ENCODE measurements at regions not wholly inside any gene's neighbourhood (a gene's known extent, or its start where the extent isn't known, plus 50 kb on each side); places are given as distances from the start of the nearest gene placed in this dataset.
"Not testable (repeated sequence)": the region's sequence is repeated elsewhere in the genome, so short reads cannot be mapped to it uniquely, and the experiment has no call there.

DNA sequence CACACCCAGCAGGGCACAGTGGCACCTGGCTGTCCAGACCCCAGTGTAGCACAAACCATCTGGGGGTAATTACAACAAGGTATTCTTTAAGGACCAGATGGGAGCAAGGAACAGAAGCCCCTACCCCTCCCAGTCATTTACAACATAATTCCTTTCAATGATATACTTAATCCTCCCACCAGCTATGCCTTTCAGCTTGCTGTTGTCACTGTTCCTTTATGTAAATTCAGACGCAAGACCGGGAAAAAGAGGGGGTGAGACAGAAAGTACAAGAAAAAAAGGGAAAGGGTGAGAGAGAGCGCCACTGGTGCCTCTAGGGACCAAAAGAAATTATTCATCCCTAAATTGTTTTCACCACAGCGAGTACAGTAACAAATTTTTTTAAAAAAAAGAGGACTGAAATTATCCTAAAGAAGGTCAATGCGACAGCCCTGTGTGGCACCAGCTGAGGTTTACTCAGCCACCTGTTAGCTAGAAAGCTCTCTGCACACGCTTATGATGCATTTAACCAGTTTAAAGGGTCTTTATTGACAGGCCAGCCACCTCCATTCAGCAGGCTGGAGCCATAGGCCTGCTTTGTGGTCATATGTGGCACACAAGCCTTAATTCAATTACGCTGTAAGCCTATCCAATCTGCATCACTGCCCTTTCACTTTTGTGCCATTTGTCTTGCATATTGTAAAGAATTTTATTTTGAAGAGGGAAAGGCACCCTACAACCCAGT lies 210.2 kb upstream of the ISL1 start:
- DNase-seq = peak; percentile 100

- peak; percentile 87 for DNase-seq
Measured at GRCh38 chr5:51181208-51181894, 201.9 kb upstream of the ISL1 start.

- DNase-seq = peak; percentile 99
Measured at GRCh38 chr5:51185850-51186329, 197.4 kb upstream of the ISL1 start.

GRCh38 chr5:51188001-51188591 lies 195.2 kb upstream of the ISL1 start:
- DNase-seq = peak; percentile 99

GRCh38 chr5:51194671-51195070 lies 188.6 kb upstream of the ISL1 start:
- DNase-seq = peak; percentile 99

GRCh38 chr5:51201024-51201423 lies 182.2 kb upstream of the ISL1 start:
- peak; percentile 99 for DNase-seq

GRCh38 chr5:51201708-51202107 lies 181.5 kb upstream of the ISL1 start:
- peak; percentile 62 for DNase-seq

DNA sequence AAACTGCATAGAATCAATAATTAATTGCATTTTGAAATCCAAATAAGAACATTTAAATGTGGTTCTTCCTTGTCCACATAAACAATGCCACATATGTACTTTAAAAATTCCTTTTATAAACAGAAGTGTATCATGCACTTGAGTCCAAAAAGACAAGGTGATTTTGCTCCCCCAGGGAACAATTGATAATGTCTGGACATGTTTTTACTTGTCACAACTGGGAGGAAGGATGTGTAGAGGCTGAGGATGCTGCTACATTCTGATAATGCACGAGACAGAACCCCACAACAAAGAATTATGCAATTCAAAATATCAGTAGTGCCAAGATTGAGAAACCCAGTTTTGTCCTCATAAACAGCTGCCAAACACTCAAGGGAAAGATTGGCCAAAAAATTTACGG lies 181.1 kb upstream of the ISL1 start:
- DNase-seq = peak; percentile 91

- peak; percentile 57 for DNase-seq
Measured at GRCh38 chr5:51203598-51203997, 179.7 kb upstream of the ISL1 start.

GRCh38 chr5:51208296-51208695 lies 175.0 kb upstream of the ISL1 start:
- DNase-seq = no peak

DNA sequence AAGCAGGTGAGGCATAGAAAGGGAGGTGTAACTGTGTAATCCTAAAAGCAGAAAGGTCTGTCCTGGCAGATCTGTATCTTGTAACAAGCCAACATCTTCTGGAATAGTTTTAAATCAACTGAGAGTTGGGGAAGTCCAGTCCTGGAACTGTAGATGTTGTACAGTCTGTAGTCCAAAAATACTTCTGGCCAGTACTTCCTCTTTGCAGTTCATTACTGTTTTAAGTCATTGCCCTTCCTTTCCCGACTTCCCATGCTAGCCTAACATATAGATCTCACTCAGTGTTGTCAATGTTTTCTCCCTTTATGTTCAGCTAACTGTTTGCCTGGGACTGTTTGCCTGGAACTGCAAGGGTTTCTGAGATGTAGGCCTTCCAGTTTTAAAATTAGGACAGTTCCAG lies 168.5 kb upstream of the ISL1 start:
- DNase-seq = no peak

DNA sequence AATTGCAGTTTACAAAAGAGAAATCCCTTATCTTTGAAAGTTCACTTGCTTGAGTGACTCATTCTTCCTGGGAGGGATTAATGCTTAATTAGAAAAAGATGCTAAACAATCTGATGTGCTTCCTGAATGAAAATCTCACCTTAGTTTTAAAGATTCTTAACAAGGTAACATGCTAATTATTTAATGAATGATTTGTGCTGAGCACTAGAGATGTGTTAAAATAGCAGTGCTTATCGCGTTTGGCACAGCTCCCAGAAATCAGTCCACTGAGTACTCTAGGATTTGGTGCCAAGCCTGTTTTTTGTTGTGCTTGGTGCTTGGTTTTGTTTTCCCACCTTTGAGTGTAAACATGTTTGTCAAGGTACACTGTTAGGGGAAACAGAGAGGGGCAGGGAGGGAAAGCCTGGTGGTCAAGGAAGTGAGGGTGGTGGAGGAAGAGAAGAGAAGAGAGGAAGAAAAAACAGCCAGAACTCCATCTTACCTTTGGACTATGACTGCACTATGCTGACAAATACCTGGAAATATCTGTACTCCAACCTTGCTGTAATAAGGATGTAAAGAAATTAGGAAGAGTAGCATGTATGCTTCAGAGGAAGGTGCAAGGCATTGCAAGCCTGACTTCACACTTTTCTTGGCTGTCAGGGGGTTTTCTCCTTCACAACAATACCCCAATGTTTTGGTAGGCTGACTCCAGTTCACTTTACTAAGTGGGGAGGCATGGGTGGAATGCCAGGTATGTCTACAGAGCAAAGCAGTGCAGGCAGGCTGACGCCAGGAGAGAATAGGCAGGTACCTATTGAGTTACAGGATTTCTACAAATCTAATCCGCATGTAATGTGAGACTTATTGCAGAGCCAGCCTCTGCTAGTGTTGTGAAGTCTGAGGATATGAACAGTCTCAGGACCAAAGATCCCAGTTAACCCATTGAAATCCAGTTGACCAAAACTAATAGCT lies 157.2 kb upstream of the ISL1 start:
- peak; percentile 95 for DNase-seq

DNA sequence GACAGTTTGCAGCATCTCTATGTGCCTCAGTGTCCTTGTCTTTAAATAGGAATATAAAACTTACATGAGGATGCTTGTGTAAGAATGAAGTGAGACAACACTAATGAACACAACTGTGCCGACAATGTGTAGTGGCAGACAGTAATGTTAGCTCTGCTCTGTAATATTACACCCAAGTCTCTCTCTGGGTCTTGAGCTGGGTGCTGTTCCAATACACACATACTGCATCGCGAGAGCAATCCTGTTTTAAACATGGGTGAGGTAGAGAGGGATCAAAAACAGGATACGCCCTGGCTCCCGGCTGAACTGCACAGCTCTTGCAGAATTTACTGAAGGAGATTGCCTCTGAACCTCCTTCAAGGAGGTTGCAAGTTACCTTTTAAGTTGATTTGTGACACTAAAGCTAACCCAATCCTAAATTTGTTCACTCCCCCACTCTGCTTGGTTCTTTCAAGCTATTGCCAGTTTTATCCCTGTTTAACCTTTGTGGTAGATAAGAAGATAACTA lies 155.2 kb upstream of the ISL1 start:
- peak; percentile 85 for DNase-seq

DNA sequence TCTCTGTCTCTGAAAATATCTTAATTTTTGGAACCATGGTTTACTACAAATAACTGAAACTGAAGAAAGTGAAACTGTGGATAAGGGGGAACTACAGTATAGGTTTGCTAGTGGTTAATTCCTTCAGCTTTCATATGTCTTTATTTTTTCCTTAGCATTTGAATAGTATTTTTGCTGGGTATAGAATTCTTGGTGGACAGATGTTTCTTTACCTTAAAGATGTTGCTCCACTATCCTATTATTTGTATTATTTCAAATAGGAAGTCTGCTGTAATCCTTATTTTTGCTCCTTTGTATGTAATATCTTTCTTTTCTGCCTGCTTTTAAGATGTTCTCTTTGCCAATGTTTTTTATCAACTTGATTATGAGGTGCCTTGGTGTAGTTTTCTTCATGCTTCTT lies 152.9 kb upstream of the ISL1 start:
- DNase-seq = no peak

DNA sequence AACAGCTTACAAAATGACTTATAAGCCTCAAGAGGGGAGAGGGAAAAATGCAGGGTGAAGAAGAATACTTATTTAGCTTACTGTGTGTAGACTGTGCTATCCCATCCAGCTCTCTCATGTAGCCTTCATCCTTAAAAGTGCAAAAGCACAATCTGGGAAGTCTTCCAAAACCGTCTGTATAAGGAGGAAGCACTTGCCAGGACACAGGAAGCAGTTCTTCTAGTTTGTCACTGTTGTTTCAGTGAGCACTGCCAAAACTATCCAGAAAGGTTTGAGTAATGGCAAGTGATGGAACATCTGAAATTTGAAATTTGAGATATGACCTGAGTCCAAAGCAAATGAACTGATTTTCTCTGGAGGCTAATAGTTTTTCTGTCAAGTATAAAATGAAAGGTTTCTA lies 140.8 kb upstream of the ISL1 start:
- DNase-seq = peak; percentile 50

DNA sequence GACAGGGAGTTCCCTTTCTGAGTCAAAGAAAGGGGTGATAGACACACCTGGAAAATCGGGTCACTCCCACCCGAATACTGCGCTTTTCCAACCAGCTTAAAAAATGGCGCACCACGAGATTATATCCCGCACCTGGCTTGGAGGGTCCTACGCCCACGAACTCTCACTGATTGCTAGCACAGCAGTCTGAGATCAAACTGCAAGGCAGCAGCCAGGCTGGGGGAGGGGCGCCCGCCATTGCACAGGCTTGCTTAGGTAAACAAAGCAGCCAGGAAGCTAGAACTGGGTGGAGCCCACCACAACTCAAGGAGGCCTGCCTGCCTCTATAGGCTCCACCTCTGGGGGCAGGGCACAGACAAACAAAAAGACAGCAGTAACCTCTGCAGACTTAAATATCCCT lies 132.3 kb upstream of the ISL1 start:
- not testable (repeated sequence) for DNase-seq

DNA sequence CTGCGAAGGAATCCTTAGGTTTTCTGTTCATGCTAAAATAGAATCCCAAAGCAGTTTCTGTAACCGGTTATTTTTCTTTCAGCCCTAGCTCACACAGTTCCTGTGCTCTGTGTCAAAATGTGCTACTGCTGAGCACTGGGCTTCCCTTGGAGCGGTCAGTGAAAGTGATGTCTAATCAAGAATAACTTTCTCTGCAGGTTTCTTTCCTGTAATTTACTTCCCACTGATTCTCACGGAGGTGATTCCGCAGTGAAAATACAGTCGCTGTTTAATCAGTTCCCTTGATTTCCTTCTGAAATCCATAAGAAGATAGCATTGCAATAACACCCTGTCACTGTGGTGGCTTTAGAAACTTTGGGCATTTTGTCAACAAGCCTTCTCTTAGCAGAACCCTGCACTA lies 112.0 kb upstream of the ISL1 start:
- DNase-seq = no peak

DNA sequence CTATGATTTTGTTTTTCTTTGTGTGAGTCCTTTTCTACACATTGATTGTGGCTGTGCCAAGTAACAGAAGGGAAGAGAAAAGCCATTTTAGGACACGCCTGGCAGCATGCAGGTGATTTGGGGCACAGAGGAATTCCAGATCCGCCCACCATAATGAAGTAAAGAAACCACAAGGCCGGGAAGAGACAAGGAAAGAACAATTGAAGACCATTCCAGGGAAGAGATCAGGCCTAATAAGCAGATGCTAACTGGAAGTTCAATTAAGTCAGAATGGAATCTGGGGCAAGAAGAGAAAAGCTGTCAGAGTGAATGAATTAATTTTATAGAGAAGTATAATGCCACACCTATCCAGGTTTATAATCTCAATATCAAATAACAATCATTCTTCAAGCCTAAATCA lies 110.2 kb upstream of the ISL1 start:
- DNase-seq = peak; percentile 52

DNA sequence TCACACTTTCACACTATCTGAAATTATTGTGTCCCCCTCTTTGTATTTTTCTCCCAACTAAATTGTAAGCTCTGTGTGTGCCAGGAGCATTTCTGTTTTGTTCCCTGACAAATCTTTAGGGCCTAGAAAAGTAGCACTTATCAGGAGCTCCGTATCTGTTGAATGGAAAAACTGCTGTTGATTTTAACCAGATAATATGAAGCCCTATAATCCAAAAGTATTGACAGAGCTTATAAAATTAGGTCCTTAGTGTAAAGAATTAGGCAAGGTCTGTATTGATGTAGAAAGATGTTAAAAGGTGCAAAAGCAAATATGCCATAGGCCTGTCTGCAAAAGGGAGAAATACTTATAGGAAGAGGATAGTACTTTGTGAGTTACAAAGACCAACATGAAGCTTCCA lies 109.4 kb upstream of the ISL1 start:
- DNase-seq = no peak

DNA sequence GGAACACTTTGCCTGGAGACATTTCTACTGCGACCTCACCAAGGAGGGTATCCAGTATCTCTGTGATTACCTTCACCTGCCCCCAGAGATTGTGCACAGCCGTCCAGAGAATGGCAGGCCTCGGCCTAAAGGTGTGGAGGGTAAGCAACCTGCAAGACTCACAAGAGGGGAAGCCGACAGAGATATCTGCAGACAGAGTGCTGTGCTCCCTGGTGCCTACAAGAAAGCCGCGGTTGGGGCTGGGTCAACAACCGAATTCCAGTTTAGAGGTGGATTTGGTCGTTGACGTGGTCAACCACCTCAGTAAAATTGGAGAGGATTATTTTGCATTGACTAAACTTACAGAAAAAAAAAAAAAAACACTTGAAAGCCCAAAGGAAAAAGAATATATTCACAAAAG lies 107.8 kb upstream of the ISL1 start:
- no peak for DNase-seq

- no peak for DNase-seq
Measured at GRCh38 chr5:51276250-51276649, 107.0 kb upstream of the ISL1 start.

- no peak for DNase-seq
Measured at GRCh38 chr5:51278539-51278938, 104.7 kb upstream of the ISL1 start.

Measured in NCI-H69 (cell line).